ENCODE measurements at regions not wholly inside any gene's neighbourhood (a gene's known extent, or its start where the extent isn't known, plus 50 kb on each side); places are given as distances from the start of the nearest gene placed in this dataset.

DNA sequence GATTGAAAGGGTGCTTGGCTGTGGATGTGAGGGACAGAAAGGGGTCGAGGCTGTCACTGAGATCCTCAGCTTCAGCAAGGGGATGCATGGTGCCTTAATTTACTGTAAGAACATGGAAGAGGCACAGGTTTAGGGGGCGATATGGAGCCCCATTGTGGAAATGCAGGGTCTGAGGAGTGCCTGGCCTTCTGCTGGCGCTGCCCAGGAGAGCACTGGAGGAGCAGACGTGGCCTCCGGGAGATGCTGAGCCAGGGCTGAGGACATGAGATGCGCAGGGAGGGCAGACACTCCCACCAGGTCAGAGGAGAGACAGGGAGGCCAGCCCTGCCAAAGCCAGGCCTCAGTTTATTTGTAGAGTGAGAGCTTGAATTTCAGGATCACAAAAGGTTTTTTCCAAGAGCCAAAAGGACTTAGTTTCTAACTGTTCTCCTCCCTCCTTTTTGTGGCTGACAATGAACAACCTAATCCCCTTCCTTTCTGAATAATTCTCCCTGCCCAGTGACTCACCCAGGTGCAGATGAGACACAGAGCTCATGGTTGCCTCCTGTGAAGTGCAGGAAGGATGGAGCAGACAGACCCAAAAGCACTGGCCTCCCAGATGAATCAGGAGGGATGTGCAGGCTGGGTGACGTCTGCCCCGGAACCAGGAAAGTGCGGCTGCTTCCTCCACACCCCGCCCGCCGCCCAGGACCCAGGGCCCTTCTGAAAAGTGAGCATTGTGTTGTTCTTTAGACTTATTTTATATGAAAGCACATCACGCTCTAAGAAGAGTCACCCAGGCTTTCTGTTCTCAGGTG lies 73.0 kb upstream of the TMPRSS2 start:
- Histone ChIP-seq H3K4me1 (peaks cover 29% of the 10 kb centered on the region), H3K36me3 (replicated peaks in 1 of 2; ENCODE audit: insufficient read depth in 1 of 2, low read depth in 2 of 2) (no peaks in the 10 kb centered on the region), H3K27ac (no peak overlapping the region), H3K27me3 (no peaks in the 10 kb centered on the region), H3K4me3 (no peak overlapping the region), H3K9me3 (no peaks in the 10 kb centered on the region)
- DNase-seq (no peak), ATAC-seq (no peak)
- 89 to 90% methylated on average over 12 to 13 of the region's 13 CpGs for WGBS, 2 donors
- intact Hi-C loops (cut with DNase I) = no loop called here
- TF ChIP-seq CTCF (IDR thresholded peaks at IDR 0.05) = no peak
- no peak for TF ChIP-seq POLR2A (IDR thresholded peaks at IDR 0.05)

- Histone ChIP-seq H3K9me3 (no peaks in the 10 kb centered on the region), H3K4me3 (no peak overlapping the region), H3K27ac (no peak overlapping the region), H3K36me3 (replicated peaks in 1 of 2; ENCODE audit: insufficient read depth in 1 of 2, low read depth in 2 of 2) (no peaks in the 10 kb centered on the region), H3K4me1 (peaks cover 34% of the 10 kb centered on the region), H3K27me3 (no peaks in the 10 kb centered on the region)
- ATAC-seq (no peak), DNase-seq (no peak)
- 78 to 89% methylated on average over 4 of the region's 4 CpGs for WGBS, 2 donors
- TF ChIP-seq CTCF (IDR thresholded peaks at IDR 0.05) (no peak), POLR2A (IDR thresholded peaks at IDR 0.05) (no peak)
- intact Hi-C loops (cut with DNase I) = no loop called here
These were observed 71.7 kb upstream of the TMPRSS2 start for GRCh38 chr21:41579692-41580091.

- ATAC-seq (no peak), DNase-seq (peak in 1 of 4 donors; percentile 33)
- no peaks in the 10 kb centered on the region for H3K9me3 ChIP-seq
- H3K27ac ChIP-seq = no peak overlapping the region
- peaks cover 30% of the 10 kb centered on the region for H3K4me1 ChIP-seq
- WGBS, 2 donors = 60 to 67% methylated on average over 2 of the region's 2 CpGs
- H3K36me3 ChIP-seq (replicated peaks in 1 of 2; ENCODE audit: insufficient read depth in 1 of 2, low read depth in 2 of 2) = no peaks in the 10 kb centered on the region
- intact Hi-C loops (cut with DNase I) = no loop called here
- TF ChIP-seq POLR2A (IDR thresholded peaks at IDR 0.05) = no peak
- H3K4me3 ChIP-seq = no peak overlapping the region
- no peaks in the 10 kb centered on the region for H3K27me3 ChIP-seq
These were observed 70.8 kb upstream of the TMPRSS2 start for GRCh38 chr21:41578716-41579115.

- peaks cover 23% of the 10 kb centered on the region for H3K4me1 ChIP-seq
- no peaks in the 10 kb centered on the region for H3K9me3 ChIP-seq
- TF ChIP-seq CTCF (IDR thresholded peaks at IDR 0.05) (no peak), POLR2A (IDR thresholded peaks at IDR 0.05) (no peak)
- H3K27me3 ChIP-seq = no peaks in the 10 kb centered on the region
- no peak for DNase-seq
- no peaks in the 10 kb centered on the region for H3K36me3 ChIP-seq (replicated peaks in 1 of 2; ENCODE audit: insufficient read depth in 1 of 2, low read depth in 2 of 2)
- no peak overlapping the region for H3K4me3 ChIP-seq
- 84 to 93% methylated on average over 1 of the region's 1 CpG for WGBS, 2 donors
- ATAC-seq = no peak
- intact Hi-C loops (cut with DNase I) = no loop called here
- no peak overlapping the region for H3K27ac ChIP-seq
These were observed 70.1 kb upstream of the TMPRSS2 start for GRCh38 chr21:41578083-41578482.

DNA sequence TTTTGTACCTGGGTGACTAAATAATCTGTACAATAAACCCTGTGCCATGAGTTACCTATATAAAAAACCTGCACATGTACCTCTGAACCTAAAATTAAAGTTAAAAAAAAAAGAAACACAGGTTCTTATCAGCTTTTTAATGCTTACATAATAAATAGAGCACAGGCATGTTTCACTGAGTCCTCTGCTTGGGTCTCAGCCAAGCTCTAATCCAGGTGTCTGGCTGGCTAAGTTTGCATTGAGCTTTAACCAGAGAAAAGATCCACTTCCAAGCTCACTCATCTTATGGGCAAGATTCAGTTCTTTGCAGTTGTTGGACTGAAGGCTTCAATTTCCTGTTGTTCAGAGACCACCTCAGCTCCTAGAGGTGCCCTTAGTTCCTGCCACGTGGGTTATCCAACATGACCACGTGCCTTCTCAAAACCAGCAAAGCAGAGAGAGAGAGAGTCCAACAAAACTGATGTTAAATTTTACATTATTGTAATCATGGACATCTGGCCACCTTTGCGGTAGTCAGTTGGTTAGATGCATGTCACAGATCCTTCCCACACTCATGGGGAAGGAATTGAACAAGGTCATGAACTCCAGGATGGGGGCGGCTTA lies 68.2 kb upstream of the TMPRSS2 start:
- no peak for TF ChIP-seq CTCF (IDR thresholded peaks at IDR 0.05)
- WGBS, 2 donors = 49 to 59% methylated on average over 4 of the region's 4 CpGs
- no peak overlapping the region for H3K4me3 ChIP-seq
- peaks cover 10% of the 10 kb centered on the region for H3K4me1 ChIP-seq
- H3K9me3 ChIP-seq = no peaks in the 10 kb centered on the region
- intact Hi-C loops (cut with DNase I) = no loop called here
- H3K27me3 ChIP-seq = no peaks in the 10 kb centered on the region
- no peaks in the 10 kb centered on the region for H3K36me3 ChIP-seq (replicated peaks in 1 of 2; ENCODE audit: insufficient read depth in 1 of 2, low read depth in 2 of 2)
- no peak overlapping the region for H3K27ac ChIP-seq
- peak; percentile 62 for ATAC-seq
- DNase-seq = peak in 3 of 4 donors; percentile 38 to 65 (median 44)
